ENCODE measurements at regions not wholly inside any gene's neighbourhood (a gene's known extent, or its start where the extent isn't known, plus 50 kb on each side); places are given as distances from the start of the nearest gene placed in this dataset.

DNA sequence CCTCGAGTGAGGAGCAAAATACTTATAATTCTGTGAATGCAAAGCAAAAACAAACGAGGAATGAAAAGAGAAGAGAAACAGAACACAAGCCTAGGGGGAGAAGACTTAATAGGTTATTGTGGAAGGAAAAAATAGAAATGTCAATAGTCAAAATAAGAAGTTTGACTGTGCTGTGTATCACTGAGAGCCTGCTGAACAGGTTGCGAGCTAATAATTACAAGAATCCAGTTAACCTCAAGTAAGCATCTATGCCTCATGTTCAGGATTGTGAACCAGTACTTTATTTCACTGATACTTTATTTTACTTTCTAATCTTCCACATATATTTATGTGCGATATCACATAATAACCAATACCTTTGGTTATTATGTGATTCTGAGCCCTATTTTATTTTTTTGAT, 316.7 kb downstream of the OTUD1 start:
- Mint-ChIP-seq H3K27ac (ENCODE audit: unreplicated experiment) (no peak overlapping the region), H3K9me3 (ENCODE audit: unreplicated experiment) (peaks cover 22% of the 10 kb centered on the region), H3K4me1 (ENCODE audit: unreplicated experiment) (no peaks in the 10 kb centered on the region)

DNA sequence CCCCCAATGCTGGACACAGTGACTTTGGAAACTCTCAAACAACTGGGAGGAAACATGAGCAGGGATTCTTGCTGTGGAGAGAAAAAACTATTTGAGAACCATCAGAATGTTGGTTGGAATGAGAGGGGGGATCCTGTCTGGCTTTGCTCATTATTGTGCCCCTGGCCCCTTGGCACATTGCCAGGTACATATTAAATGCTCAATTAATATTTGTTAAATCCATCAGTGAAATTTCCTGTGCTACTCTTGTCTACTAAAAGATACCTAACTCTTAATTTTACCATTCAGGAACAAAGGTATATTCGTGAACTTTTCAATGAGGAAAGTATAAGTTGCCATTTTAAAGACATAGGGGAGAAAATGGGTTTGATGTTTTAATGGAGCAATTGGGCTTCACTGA, 329.4 kb downstream of the OTUD1 start:
- Mint-ChIP-seq H3K27ac (ENCODE audit: unreplicated experiment) (no peak overlapping the region), H3K27me3 (ENCODE audit: unreplicated experiment) (no peaks in the 10 kb centered on the region), H3K4me3 (ENCODE audit: unreplicated experiment) (no peak overlapping the region), H3K36me3 (ENCODE audit: unreplicated experiment) (no peaks in the 10 kb centered on the region), H3K9me3 (ENCODE audit: unreplicated experiment) (peaks cover 49% of the 10 kb centered on the region), H3K4me1 (ENCODE audit: unreplicated experiment) (no peaks in the 10 kb centered on the region)
- TF ChIP-seq, protein P1, sequence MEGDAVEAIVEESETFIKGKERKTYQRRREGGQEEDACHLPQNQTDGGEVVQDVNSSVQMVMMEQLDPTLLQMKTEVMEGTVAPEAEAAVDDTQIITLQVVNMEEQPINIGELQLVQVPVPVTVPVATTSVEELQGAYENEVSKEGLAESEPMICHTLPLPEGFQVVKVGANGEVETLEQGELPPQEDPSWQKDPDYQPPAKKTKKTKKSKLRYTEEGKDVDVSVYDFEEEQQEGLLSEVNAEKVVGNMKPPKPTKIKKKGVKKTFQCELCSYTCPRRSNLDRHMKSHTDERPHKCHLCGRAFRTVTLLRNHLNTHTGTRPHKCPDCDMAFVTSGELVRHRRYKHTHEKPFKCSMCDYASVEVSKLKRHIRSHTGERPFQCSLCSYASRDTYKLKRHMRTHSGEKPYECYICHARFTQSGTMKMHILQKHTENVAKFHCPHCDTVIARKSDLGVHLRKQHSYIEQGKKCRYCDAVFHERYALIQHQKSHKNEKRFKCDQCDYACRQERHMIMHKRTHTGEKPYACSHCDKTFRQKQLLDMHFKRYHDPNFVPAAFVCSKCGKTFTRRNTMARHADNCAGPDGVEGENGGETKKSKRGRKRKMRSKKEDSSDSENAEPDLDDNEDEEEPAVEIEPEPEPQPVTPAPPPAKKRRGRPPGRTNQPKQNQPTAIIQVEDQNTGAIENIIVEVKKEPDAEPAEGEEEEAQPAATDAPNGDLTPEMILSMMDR (IDR thresholded peaks at IDR 0.05), result no peak
- DNase-seq (ENCODE audit: extremely low spot score, unreplicated experiment), result no peak

More for the DNA sequence above, 316.7 kb downstream of the OTUD1 start:
- TF ChIP-seq, protein P1 (IDR thresholded peaks at IDR 0.05), result no peak
- no peak overlapping the region for H3K4me3 Mint-ChIP-seq (ENCODE audit: unreplicated experiment)
- H3K36me3 Mint-ChIP-seq (ENCODE audit: unreplicated experiment), result no peaks in the 10 kb centered on the region
- no peaks in the 10 kb centered on the region for H3K27me3 Mint-ChIP-seq (ENCODE audit: unreplicated experiment)
- DNase-seq (ENCODE audit: extremely low spot score, unreplicated experiment), result no peak

DNA sequence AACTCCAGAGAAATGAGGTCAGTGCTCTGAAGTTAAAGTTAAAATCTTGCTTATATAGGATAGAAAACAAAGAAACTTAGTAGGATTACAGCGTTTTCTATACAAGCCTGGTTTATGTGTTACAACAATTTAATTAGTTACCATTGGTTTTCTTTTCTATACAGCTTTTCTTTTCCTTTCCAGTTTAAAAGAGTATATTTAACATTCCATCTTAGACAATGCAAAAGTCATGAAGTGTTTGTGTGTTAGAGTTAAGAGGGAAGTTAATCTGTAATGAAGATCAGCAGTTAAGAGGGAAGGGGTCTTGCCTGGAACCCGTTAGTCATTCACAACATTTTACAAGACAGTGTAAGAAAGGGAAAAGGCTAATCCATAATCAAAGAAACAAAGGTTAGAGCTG, 338.3 kb downstream of the OTUD1 start:
- H3K36me3 Mint-ChIP-seq (ENCODE audit: unreplicated experiment), result no peaks in the 10 kb centered on the region

DNA sequence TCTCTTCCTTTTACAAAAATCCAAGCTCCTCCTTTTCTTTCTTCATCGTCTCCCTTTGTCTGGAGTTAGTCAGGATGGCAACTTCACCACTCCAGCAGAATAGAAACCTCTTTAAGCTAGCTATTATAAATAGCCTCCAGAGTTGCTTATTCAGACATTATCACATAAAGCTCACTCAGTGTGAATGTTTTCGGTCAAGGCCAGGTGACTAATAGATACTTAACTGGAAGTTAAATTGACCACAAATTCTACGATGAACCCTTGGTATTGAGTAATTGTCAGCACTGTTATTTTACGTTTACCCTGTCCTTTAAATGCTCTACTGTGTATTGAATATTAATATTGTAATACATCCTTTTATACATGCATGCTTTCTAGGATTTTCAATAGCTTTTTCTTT, 340.4 kb downstream of the OTUD1 start:
- Mint-ChIP-seq H3K36me3 (ENCODE audit: unreplicated experiment) (no peaks in the 10 kb centered on the region), H3K27me3 (ENCODE audit: unreplicated experiment) (no peaks in the 10 kb centered on the region), H3K4me3 (ENCODE audit: unreplicated experiment) (no peak overlapping the region), H3K9me3 (ENCODE audit: unreplicated experiment) (peaks cover 26% of the 10 kb centered on the region), H3K27ac (ENCODE audit: unreplicated experiment) (no peak overlapping the region), H3K4me1 (ENCODE audit: unreplicated experiment) (no peaks in the 10 kb centered on the region)
- no peak for DNase-seq (ENCODE audit: extremely low spot score, unreplicated experiment)
- TF ChIP-seq, protein P1 (IDR thresholded peaks at IDR 0.05), result no peak

More for the DNA sequence above, 338.3 kb downstream of the OTUD1 start:
- no peak overlapping the region for H3K27ac Mint-ChIP-seq (ENCODE audit: unreplicated experiment)
- no peak for DNase-seq (ENCODE audit: extremely low spot score, unreplicated experiment)
- no peak overlapping the region for H3K4me3 Mint-ChIP-seq (ENCODE audit: unreplicated experiment)
- TF ChIP-seq, protein P1 (IDR thresholded peaks at IDR 0.05), result no peak
- no peaks in the 10 kb centered on the region for H3K4me1 Mint-ChIP-seq (ENCODE audit: unreplicated experiment)
- H3K27me3 Mint-ChIP-seq (ENCODE audit: unreplicated experiment), result no peaks in the 10 kb centered on the region
- peaks cover 28% of the 10 kb centered on the region for H3K9me3 Mint-ChIP-seq (ENCODE audit: unreplicated experiment)

DNA sequence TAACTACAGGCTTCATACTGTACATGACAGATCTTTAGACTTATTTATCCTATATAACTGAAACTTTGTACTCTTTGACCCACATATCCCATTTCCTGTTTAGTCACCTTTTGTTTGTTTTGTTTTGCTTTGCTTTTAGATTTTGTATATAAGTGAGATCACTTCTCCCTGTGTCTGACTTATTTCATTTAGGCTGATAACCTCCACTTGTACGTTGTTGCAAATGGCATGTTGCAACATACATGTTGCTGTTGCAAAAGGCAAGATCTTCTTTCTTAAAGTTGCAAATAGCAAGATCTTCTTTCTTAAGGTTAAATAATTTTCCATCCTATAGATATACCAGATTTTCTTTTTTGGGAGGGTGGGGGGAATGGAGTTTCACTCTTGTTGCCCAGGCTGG, 341.5 kb downstream of the OTUD1 start:
- Mint-ChIP-seq H3K27me3 (ENCODE audit: unreplicated experiment) (no peaks in the 10 kb centered on the region), H3K27ac (ENCODE audit: unreplicated experiment) (no peak overlapping the region), H3K36me3 (ENCODE audit: unreplicated experiment) (no peaks in the 10 kb centered on the region), H3K9me3 (ENCODE audit: unreplicated experiment) (peaks cover 18% of the 10 kb centered on the region), H3K4me3 (ENCODE audit: unreplicated experiment) (no peak overlapping the region), H3K4me1 (ENCODE audit: unreplicated experiment) (no peaks in the 10 kb centered on the region)
- DNase-seq (ENCODE audit: extremely low spot score, unreplicated experiment), result no peak
- TF ChIP-seq, protein P1 (IDR thresholded peaks at IDR 0.05), result no peak

Measured in osteocyte (in vitro differentiated cells).